ENCODE measurements at regions not wholly inside any gene's neighbourhood (a gene's known extent, or its start where the extent isn't known, plus 50 kb on each side); places are given as distances from the start of the nearest gene placed in this dataset.

DNA sequence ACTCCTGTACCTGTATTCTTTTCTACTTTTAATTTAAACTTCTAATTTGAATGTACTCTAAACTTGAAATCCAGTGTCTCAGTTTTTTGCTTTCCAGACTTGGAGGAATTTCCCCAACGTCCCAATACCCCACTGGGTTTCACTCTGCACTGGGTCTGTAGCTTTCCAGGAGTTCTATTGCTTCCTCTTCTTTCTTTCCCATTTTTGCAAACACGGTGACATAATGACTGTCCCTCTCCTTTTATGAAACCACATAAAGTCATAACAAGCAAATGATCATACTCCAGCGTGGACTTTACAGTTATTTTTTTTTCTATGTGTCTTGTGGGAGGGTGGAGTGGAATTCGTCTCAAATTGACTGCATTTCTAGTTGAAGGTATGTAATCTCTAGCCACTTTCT, 97.1 kb downstream of the FASLG start:
- TF ChIP-seq, protein P1, sequence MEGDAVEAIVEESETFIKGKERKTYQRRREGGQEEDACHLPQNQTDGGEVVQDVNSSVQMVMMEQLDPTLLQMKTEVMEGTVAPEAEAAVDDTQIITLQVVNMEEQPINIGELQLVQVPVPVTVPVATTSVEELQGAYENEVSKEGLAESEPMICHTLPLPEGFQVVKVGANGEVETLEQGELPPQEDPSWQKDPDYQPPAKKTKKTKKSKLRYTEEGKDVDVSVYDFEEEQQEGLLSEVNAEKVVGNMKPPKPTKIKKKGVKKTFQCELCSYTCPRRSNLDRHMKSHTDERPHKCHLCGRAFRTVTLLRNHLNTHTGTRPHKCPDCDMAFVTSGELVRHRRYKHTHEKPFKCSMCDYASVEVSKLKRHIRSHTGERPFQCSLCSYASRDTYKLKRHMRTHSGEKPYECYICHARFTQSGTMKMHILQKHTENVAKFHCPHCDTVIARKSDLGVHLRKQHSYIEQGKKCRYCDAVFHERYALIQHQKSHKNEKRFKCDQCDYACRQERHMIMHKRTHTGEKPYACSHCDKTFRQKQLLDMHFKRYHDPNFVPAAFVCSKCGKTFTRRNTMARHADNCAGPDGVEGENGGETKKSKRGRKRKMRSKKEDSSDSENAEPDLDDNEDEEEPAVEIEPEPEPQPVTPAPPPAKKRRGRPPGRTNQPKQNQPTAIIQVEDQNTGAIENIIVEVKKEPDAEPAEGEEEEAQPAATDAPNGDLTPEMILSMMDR (optimal IDR thresholded peaks at IDR 0.05 in 1 of 3, IDR thresholded peaks at IDR 0.05 in 1 of 3, conservative IDR thresholded peaks at IDR 0.05 in 1 of 3; ENCODE audit: extremely low read depth in 1 of 3, insufficient read depth in 2 of 3, low read length in 3 of 3) = no peak
- TF ChIP-seq EZH2 (IDR thresholded peaks at IDR 0.05; ENCODE audit: low read length) = no peak
